PC-3 (cell line): ENCODE measurements at regions not wholly inside any gene's neighbourhood (a gene's known extent, or its start where the extent isn't known, plus 50 kb on each side); places are given as distances from the start of the nearest gene placed in this dataset.

Experiments
- ATAC-seq: fragments of 200-7000 bp; cut with Tn5 transposase; 2 replicates; pipeline ENCODE4 v1.9.1; 2020; ENCODE audit warnings: mild to moderate bottlenecking, moderate library complexity
- BruUV-seq: library from RNA; stranded (reverse); fragments of 400-500 nt; replicated peaks from 2 replicates; lab custom pipeline; 2021; lab: Mats Ljungman, UMichigan
- CTCF ChIA-PET: fragments of 300-600 bp; sonication (Branson Sonifier 250); formaldehyde crosslinking; loops from one replicate; lab custom pipeline; 2022; ENCODE audit warnings: antibody characterized with exemption; lab: Charles Lee
- POLR2A ChIA-PET: fragments of 300-600 bp; sonication (Branson Sonifier 250); formaldehyde crosslinking; loops from one replicate; lab custom pipeline; 2022; ENCODE audit warnings: antibody characterized with exemption; ENCODE audit not compliant: unreplicated experiment; lab: Charles Lee
- DNase-seq: peaks from one replicate; pipeline ENCODE4 v3.0.0-alpha.2; 2015
- H2AFZ ChIP-seq: fragments of 300-600 bp; sonication (generic); 2 replicates; pipeline ENCODE4 v1.6.0; 2016; ENCODE audit warnings: antibody characterized with exemption, low read length
- H3F3A ChIP-seq: fragments of 300-600 bp; sonication (generic); one replicate; pipeline ENCODE4 v1.6.0; 2017; ENCODE audit warnings: antibody characterized with exemption, low read length, control low read depth, mild to moderate bottlenecking; ENCODE audit not compliant: unreplicated experiment
- H3K27ac ChIP-seq: fragments of 300-600 bp; sonication (generic); 2 replicates; pipeline ENCODE4 v1.5.1; 2016; ENCODE audit warnings: mild to moderate bottlenecking, low read length
- H3K27me3 ChIP-seq: fragments of 300-600 bp; sonication (generic); 2 replicates; pipeline ENCODE4 v1.6.1; 2016; ENCODE audit warnings: low read length, mixed read lengths
- H3K36me3 ChIP-seq: fragments of 300-600 bp; sonication (generic); 2 replicates; pipeline ENCODE4 v1.6.1; 2016; ENCODE audit warnings: low read depth, mixed run types, low read length, mixed read lengths
- H3K4me1 ChIP-seq: fragments of 300-600 bp; sonication (generic); 2 replicates; pipeline ENCODE4 v1.5.1; 2016; ENCODE audit warnings: low read length; ENCODE audit not compliant: insufficient read depth
- H3K4me2 ChIP-seq: fragments of 300-600 bp; sonication (generic); 2 replicates; pipeline ENCODE4 v1.6.0; 2016; ENCODE audit warnings: low read length
- H3K4me3 ChIP-seq: fragments of 300-600 bp; sonication (generic); 2 replicates; pipeline ENCODE4 v1.5.1; 2016; ENCODE audit warnings: mild to moderate bottlenecking, low read length, mixed read lengths
- H3K79me2 ChIP-seq: fragments of 300-600 bp; sonication (generic); 2 replicates; pipeline ENCODE4 v1.6.1; 2017; ENCODE audit warnings: low read length, mixed read lengths
- H3K9ac ChIP-seq: fragments of 300-600 bp; sonication (generic); 2 replicates; pipeline ENCODE4 v1.6.0; 2016; ENCODE audit warnings: mild to moderate bottlenecking, low read length
- H3K9me2 ChIP-seq: fragments of 300-600 bp; sonication (generic); replicated peaks from 2 replicates; pipeline ENCODE4 v1.6.1; 2016; ENCODE audit warnings: mixed run types, low read length, mixed read lengths
- H3K9me3 ChIP-seq: fragments of 300-600 bp; sonication (generic); 2 replicates; pipeline ENCODE4 v1.6.1; 2016; ENCODE audit warnings: low read length, mixed read lengths
- H4K20me1 ChIP-seq: fragments of 300-600 bp; sonication (generic); 2 replicates; pipeline ENCODE4 v1.6.1; 2016; ENCODE audit warnings: low read length, mixed read lengths
- EZH2 ChIP-seq: fragments of 300-600 bp; sonication (generic); IDR thresholded peaks from one replicate; pipeline ENCODE4 v1.6.1; 2017; ENCODE audit warnings: antibody characterized with exemption, mild to moderate bottlenecking, low read length; ENCODE audit not compliant: unreplicated experiment
- EZH2phosphoT487 ChIP-seq: fragments of 300-600 bp; sonication (generic); IDR thresholded peaks from 2 replicates; pipeline ENCODE4 v1.6.1; 2018; ENCODE audit warnings: mild to moderate bottlenecking, antibody characterized with exemption, low read length, borderline replicate concordance
- intact Hi-C: fragments of 100-400 bp; cut with micrococcal nuclease; formaldehyde crosslinking; loops from 2 replicates; pipeline ENCODE4 v1.9.0; 2023
- TF ChIP-seq, protein P1 (sequence below): fragments of 300-600 bp; sonication (generic); conservative IDR thresholded peaks from 2 replicates; pipeline ENCODE4 v1.5.1; 2017; ENCODE audit warnings: antibody characterized with exemption, low read depth, mild to moderate bottlenecking, low read length

DNA sequence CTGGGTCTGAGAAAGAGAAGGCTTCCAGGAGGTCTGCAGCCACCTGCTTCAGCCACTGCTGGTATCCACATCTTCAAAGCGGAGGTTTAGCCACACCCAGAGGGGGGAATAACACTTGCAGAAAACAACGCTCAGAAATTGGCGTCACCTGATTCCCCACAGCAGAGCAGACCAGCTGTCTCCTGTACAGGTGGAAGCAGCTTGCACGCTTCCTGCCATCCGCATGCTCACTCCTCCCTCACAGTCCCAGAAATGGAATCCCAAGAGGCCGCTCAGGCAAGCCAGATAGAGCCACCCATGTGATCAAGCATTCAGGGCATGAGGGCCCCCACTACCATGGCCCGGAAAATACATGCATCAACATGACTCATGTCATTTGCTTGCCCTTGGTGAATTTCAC lies 112.2 kb upstream of the DIO3 start:
- no peak for DNase-seq
- intact Hi-C loops: no loop called here
- Histone ChIP-seq H3K9me2 (no peaks in the 10 kb centered on the region), H3K9ac (no peak overlapping the region), H3K27ac (no peak overlapping the region), H3K36me3 (no peaks in the 10 kb centered on the region), H3K79me2 (no peaks in the 10 kb centered on the region), H3K4me2 (no peak overlapping the region), H2AFZ (no peak overlapping the region), H3K27me3 (no peaks in the 10 kb centered on the region), H3K9me3 (no peaks in the 10 kb centered on the region), H3K4me3 (no peak overlapping the region), H4K20me1 (no peaks in the 10 kb centered on the region), H3K4me1 (peaks cover 18% of the 10 kb centered on the region), H3F3A (no peaks in the 10 kb centered on the region)
- TF ChIP-seq EZH2 (no peak), EZH2phosphoT487 (no peak)
- TF ChIP-seq, protein P1, sequence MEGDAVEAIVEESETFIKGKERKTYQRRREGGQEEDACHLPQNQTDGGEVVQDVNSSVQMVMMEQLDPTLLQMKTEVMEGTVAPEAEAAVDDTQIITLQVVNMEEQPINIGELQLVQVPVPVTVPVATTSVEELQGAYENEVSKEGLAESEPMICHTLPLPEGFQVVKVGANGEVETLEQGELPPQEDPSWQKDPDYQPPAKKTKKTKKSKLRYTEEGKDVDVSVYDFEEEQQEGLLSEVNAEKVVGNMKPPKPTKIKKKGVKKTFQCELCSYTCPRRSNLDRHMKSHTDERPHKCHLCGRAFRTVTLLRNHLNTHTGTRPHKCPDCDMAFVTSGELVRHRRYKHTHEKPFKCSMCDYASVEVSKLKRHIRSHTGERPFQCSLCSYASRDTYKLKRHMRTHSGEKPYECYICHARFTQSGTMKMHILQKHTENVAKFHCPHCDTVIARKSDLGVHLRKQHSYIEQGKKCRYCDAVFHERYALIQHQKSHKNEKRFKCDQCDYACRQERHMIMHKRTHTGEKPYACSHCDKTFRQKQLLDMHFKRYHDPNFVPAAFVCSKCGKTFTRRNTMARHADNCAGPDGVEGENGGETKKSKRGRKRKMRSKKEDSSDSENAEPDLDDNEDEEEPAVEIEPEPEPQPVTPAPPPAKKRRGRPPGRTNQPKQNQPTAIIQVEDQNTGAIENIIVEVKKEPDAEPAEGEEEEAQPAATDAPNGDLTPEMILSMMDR: no peak
- ATAC-seq: no peak
- ChIA-PET CTCF (no interaction called here), POLR2A (no interaction called here)
- BruUV-seq: no TSS peak

- CTCF ChIA-PET: no interaction called here
- H3K4me1 ChIP-seq: peaks cover 30% of the 10 kb centered on the region
Measured at GRCh38 chr14:101451166-101451565, 110.1 kb upstream of the DIO3 start.

GRCh38 chr14:101453225-101453624 lies 108.1 kb upstream of the DIO3 start:
- H3K36me3 ChIP-seq: no peaks in the 10 kb centered on the region
- ChIA-PET CTCF (no interaction called here), POLR2A (no interaction called here)
- H3K9ac ChIP-seq: 0 out of 2 replicates have a peak overlapping the region, but pooled peaks have one; percentile 16
- no peaks in the 10 kb centered on the region for H3K9me2 ChIP-seq
- TF ChIP-seq EZH2 (no peak), EZH2phosphoT487 (no peak)
- TF ChIP-seq, protein P1: no peak
- no peaks in the 10 kb centered on the region for H3K9me3 ChIP-seq
- H2AFZ ChIP-seq: peak overlapping the region; percentile 56; the same call in 1 of the 2 replicates
- H3K4me2 ChIP-seq: peak overlapping the region; percentile 75
- H3K4me3 ChIP-seq: peak overlapping the region; percentile 40; the same call in 1 of the 2 replicates
- no peaks in the 10 kb centered on the region for H4K20me1 ChIP-seq
- ATAC-seq: no peak
- H3K79me2 ChIP-seq: no peaks in the 10 kb centered on the region
- H3F3A ChIP-seq: no peaks in the 10 kb centered on the region
- peak; percentile 67 for DNase-seq
- H3K4me1 ChIP-seq: peaks cover 30% of the 10 kb centered on the region
- intact Hi-C loops: no loop called here
- peak overlapping the region; percentile 89 for H3K27ac ChIP-seq
- H3K27me3 ChIP-seq: no peaks in the 10 kb centered on the region
- BruUV-seq: no TSS peak

More at GRCh38 chr14:101451166-101451565, 110.1 kb upstream of the DIO3 start:
- Histone ChIP-seq H3K4me2 (no peak overlapping the region), H3K36me3 (no peaks in the 10 kb centered on the region), H3K4me3 (no peak overlapping the region), H3K27ac (no peak overlapping the region), H3K9ac (no peak overlapping the region), H3K79me2 (no peaks in the 10 kb centered on the region), H3K9me3 (no peaks in the 10 kb centered on the region), H3K27me3 (no peaks in the 10 kb centered on the region), H2AFZ (no peak overlapping the region), H3F3A (no peaks in the 10 kb centered on the region), H4K20me1 (no peaks in the 10 kb centered on the region), H3K9me2 (no peaks in the 10 kb centered on the region)
- no TSS peak for BruUV-seq
- intact Hi-C loops: no loop called here
- DNase-seq (no peak), ATAC-seq (no peak)
- TF ChIP-seq EZH2phosphoT487 (no peak), EZH2 (no peak)
- TF ChIP-seq, protein P1: no peak
- POLR2A ChIA-PET: no interaction called here
